SK-N-MC (cell line): ENCODE measurements at regions not wholly inside any gene's neighbourhood (a gene's known extent, or its start where the extent isn't known, plus 50 kb on each side); places are given as distances from the start of the nearest gene placed in this dataset.
"Not testable (repeated sequence)": the region's sequence is repeated elsewhere in the genome, so short reads cannot be mapped to it uniquely, and the experiment has no call there.

ENCODE experiments used
- DNase-seq: peaks from one replicate; pipeline ENCODE4 v3.0.0-alpha.2; 2011; ENCODE audit warnings: low read depth, low spot score
- H3K27ac ChIP-seq: fragments of 200-600 bp; sonication (generic); 2 replicates; pipeline ENCODE4 v1.5.1; 2016; ENCODE audit warnings: mixed run types
- H3K36me3 ChIP-seq: fragments of 200-600 bp; sonication (generic); 2 replicates; pipeline ENCODE4 v1.6.1; 2017; ENCODE audit warnings: antibody characterized with exemption, low read length, mixed read lengths; ENCODE audit not compliant: insufficient read depth
- H3K4me3 ChIP-seq: fragments of 200-600 bp; sonication (generic); 2 replicates; pipeline ENCODE4 v1.5.1; 2016
- H3K9ac ChIP-seq: fragments of 200-600 bp; sonication (generic); 2 replicates; pipeline ENCODE4 v1.8.0; 2017; ENCODE audit warnings: mixed run types, mixed read lengths; ENCODE audit not compliant: insufficient read length
- H3K9me3 ChIP-seq: fragments of 200-600 bp; sonication (generic); 2 replicates; pipeline ENCODE4 v1.6.1; 2017; ENCODE audit warnings: low read depth, mild to moderate bottlenecking, antibody characterized with exemption, low read length, moderate library complexity, mixed read lengths
- EZH2 ChIP-seq: fragments of 200-600 bp; sonication (generic); IDR thresholded peaks from one replicate; pipeline ENCODE4 v1.6.1; 2017; ENCODE audit warnings: antibody characterized with exemption
- FOXP2 ChIP-seq: optimal IDR thresholded peaks from 2 replicates; pipeline ENCODE3; 2011; ENCODE audit warnings: mild to moderate bottlenecking, moderate library complexity; ENCODE audit not compliant: insufficient read depth; ENCODE audit errors: extremely low read length, control extremely low read depth
- POLR2AphosphoS5 ChIP-seq: IDR thresholded peaks from 2 replicates; pipeline ENCODE4 v1.6.1; 2012; ENCODE audit warnings: mild to moderate bottlenecking, low read depth, low read length, borderline replicate concordance

DNA sequence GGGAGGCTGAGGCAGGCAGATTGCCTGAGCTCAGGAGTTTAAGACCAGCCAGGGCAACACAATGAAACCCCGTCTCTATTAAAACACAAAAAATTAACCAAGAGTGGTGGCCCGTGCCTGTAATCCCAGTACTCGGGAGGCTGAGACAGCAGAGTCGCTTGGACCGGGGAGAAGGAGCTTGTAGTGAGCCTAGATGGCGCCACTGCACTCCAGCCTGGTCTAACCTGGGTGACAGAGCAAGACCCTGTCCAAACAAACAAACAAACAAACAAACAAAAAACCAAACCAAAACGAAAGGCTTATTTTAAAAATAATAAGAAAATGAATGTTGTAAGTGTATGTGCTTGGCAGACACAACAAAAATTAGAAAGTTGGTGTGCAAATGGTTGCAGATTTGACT, 536.3 kb upstream of the PTPRD start:
- no peak for TF ChIP-seq POLR2AphosphoS5
- TF ChIP-seq EZH2 = no peak
- no peak for TF ChIP-seq FOXP2
- Histone ChIP-seq H3K9ac (no peak overlapping the region), H3K27ac (no peak overlapping the region), H3K9me3 (no peaks in the 10 kb centered on the region), H3K36me3 (no peaks in the 10 kb centered on the region), H3K4me3 (no peak overlapping the region)
- DNase-seq = no peak

DNA sequence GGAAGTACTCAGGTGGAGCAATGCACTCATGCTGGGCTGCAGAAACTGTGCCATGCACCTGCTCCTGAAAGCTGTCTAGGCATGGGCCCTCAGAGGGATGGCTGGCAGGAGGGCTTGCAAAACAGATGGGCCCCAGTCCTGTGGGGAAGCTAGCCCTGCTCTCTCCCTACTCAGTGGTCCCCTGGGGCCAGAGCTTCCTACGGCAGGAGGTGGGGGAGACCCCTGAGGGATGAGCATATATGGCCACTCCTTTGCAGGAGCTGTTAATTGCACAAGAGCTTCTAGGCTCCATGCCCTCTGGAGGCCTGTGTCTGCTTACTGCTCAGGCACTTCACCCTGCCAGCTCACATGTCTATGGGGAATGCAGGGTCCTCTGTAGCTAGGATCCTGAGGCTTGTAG, 545.3 kb upstream of the PTPRD start:
- DNase-seq = no peak
- TF ChIP-seq POLR2AphosphoS5 = no peak
- no peak for TF ChIP-seq FOXP2
- no peak for TF ChIP-seq EZH2
- Histone ChIP-seq H3K4me3 (no peak overlapping the region), H3K9ac (no peak overlapping the region), H3K36me3 (no peaks in the 10 kb centered on the region), H3K27ac (no peak overlapping the region), H3K9me3 (no peaks in the 10 kb centered on the region)

DNA sequence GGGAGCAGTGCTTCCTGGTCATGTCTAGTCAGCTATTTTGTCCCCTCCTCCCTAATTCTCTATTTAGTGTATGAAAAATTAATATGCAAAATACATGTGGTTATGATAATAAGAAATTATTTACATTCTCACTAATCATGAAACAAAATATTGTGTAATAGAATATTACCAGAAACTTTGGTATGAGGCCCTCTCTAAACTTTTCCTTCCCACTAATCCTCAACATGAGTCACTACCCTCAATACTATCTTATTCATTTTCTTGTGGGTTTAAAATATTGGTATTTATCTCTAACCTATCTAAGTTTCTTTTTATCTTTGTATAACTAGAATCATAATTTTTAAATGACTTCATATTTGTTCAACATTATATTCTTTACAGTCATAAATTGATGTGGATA, 545.9 kb upstream of the PTPRD start:
- Histone ChIP-seq H3K9ac (no peak overlapping the region), H3K27ac (no peak overlapping the region), H3K4me3 (no peak overlapping the region), H3K36me3 (no peaks in the 10 kb centered on the region), H3K9me3 (no peaks in the 10 kb centered on the region)
- no peak for TF ChIP-seq EZH2
- no peak for TF ChIP-seq FOXP2
- no peak for TF ChIP-seq POLR2AphosphoS5
- no peak for DNase-seq

DNA sequence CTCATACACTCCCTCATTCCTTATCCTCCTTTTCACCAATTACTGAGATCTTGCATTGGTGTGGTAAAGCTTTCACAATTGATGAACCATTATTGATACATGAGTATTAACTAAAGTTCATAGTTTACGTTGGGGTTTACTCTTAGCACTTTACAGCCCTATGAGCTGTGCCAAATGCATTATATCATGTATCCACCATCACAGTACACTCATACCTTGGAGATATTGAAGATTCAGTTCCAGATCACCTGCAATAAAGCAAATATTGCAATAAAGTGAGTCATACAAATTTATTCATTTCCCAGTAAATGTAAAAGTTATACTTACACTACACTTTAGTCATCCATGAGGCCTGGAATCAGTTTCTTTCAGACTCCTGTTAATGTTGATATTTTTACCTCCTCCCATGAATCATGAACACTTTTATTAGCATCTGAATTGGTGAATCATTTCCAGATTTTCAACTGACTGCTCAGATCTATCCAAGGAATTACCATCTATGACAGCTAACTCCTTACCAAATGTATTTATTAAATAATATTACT, 546.6 kb upstream of the PTPRD start:
- Histone ChIP-seq H3K36me3 (no peaks in the 10 kb centered on the region), H3K9ac (no peak overlapping the region), H3K27ac (no peak overlapping the region), H3K9me3 (no peaks in the 10 kb centered on the region), H3K4me3 (no peak overlapping the region)
- DNase-seq = no peak
- TF ChIP-seq POLR2AphosphoS5 (no peak), FOXP2 (no peak), EZH2 (no peak)

DNA sequence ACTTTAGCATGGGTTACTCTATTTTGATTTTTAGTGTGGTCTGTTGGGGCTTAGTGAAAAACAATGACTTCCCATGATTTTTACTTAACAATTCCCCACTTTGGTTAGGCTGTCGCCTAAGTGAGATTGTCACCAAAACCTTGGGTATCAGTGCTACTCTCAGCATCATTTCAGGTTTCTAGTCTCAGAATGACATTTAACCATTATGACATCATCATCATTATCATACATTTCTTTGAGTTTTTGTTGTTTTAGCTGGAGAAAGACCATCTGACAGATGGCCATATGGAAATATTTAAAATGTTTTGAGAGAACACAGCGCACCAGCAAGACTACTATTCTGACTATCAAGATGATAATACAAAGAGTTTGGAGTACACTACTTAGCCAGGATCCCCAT, 551.0 kb upstream of the PTPRD start:
- Histone ChIP-seq H3K36me3 (no peaks in the 10 kb centered on the region), H3K4me3 (no peak overlapping the region), H3K9me3 (no peaks in the 10 kb centered on the region), H3K9ac (no peak overlapping the region), H3K27ac (no peak overlapping the region)
- no peak for TF ChIP-seq FOXP2
- no peak for TF ChIP-seq POLR2AphosphoS5
- no peak for TF ChIP-seq EZH2
- DNase-seq = no peak

DNA sequence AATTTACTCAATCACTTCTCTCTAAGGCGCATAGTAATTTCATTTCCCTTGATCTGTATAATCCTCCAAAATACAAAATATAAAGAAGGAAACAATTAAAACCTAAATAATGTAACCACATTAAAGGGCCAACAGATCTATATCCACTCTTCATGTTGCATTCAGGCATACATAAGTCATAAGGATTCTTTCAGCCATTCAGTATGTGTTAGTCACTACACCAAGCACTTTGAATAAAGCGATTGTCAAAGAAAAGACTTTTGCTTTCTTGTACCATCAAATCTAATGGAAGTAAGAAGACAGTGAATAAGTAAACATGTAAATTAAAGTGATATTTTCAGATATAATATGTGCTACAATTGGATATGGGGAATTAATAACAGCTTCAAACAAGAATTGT, 569.2 kb upstream of the PTPRD start:
- TF ChIP-seq FOXP2 (no peak), POLR2AphosphoS5 (no peak), EZH2 (no peak)
- H3K36me3 ChIP-seq = no peaks in the 10 kb centered on the region
- no peak for DNase-seq
- H3K4me3 ChIP-seq = no peak overlapping the region
- no peak overlapping the region for H3K27ac ChIP-seq
- no peak overlapping the region for H3K9ac ChIP-seq
- peaks cover 2% of the 10 kb centered on the region; the same call in 1 of the 2 replicates for H3K9me3 ChIP-seq

DNA sequence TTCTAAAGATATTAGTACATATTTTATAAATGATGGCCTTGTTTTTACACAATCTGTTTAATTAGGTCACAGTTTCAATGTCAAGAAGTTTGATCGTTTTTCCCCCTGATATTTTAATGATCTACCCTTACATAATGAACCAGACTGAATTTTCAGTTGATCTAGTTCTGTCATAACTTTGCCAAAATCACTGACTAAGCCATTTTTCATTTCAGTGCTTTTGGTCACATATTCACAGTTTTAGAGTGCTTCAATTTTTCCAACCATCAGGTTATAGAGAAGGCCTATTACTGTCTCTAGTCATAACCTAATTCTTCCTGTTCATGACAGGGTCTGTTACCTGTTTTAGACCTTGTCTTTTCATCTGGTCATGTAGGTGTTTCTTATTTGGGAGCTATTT, 577.9 kb upstream of the PTPRD start:
- H3K9me3 ChIP-seq = no peaks in the 10 kb centered on the region
- no peaks in the 10 kb centered on the region for H3K36me3 ChIP-seq
- DNase-seq = no peak
- no peak overlapping the region for H3K27ac ChIP-seq
- H3K9ac ChIP-seq = no peak overlapping the region
- TF ChIP-seq POLR2AphosphoS5 = no peak
- no peak for TF ChIP-seq FOXP2
- TF ChIP-seq EZH2 = no peak
- no peak overlapping the region for H3K4me3 ChIP-seq

DNA sequence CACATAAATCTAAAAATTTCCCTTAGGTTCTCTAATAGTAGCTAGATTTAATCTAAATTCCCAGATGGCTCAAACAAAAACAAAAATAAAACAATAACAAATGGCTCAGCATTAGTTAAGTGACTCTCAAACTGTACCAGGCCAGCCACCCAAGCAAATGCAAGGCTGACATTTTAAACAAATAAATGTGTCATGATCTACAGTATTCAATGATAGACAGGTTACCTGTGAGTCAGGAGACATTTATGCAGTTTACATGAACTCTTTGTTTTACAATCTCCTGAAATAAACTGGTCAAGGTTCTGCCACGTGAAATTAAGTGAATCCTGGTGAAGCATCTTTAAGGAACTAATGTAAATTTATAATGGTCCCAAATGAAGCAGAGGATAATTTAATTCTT, 580.2 kb upstream of the PTPRD start:
- Histone ChIP-seq H3K9ac (no peak overlapping the region), H3K9me3 (no peaks in the 10 kb centered on the region), H3K36me3 (no peaks in the 10 kb centered on the region), H3K4me3 (no peak overlapping the region), H3K27ac (no peak overlapping the region)
- DNase-seq = no peak
- no peak for TF ChIP-seq POLR2AphosphoS5
- no peak for TF ChIP-seq FOXP2
- TF ChIP-seq EZH2 = no peak

DNA sequence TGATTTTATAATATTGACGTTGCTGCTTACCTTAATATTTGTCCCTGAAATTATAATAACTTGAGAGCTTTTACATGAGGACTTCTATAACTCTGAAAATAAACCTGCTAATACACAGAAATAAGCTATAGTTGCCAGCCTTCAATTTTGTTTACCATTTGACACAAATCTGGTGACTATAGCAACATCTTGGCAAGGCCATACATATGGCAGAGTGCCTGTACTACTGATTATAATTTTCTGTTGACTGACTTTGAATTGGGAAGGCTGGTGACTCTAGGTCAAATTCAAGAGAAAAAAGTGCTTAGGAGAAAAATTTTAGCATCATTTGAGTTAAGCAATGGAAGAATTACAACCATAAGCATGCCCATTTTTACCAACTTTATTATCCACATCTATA, 581.4 kb upstream of the PTPRD start:
- no peak overlapping the region for H3K4me3 ChIP-seq
- no peak for DNase-seq
- H3K9me3 ChIP-seq = no peaks in the 10 kb centered on the region
- H3K9ac ChIP-seq = no peak overlapping the region
- H3K36me3 ChIP-seq = no peaks in the 10 kb centered on the region
- TF ChIP-seq EZH2 = no peak
- no peak for TF ChIP-seq POLR2AphosphoS5
- no peak for TF ChIP-seq FOXP2
- no peak overlapping the region for H3K27ac ChIP-seq

DNA sequence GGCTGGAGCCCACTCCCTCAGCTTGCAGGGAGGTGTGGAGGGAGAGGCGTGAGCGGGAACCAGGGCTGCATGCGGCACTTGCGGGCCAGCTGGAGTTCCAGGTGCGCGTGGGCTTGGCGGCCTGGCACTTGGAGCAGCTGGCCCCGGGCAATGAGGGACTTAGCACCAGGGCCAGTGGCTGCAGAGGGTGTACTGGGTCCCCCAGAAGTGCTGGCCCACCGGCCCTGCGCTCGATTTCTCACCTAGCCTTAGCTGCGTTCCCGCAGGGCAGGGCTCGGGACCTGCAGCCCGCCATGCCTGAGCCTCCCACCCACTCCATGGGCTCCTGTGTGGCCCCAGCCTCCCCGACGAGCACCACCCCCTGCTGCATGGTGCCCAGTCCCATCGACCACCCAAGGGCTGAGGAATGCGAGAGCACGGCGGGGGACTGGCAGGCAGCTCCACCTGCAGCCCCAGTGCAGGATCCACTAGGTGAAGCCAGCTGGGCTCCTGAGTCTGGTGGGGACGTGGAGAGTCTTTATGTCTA, 584.1 kb upstream of the PTPRD start:
- not testable (repeated sequence) for H3K36me3 ChIP-seq, DNase-seq, H3K4me3 ChIP-seq, H3K27ac ChIP-seq, H3K9ac ChIP-seq, H3K9me3 ChIP-seq
